GM20000 (cell line): ENCODE measurements at regions not wholly inside any gene's neighbourhood (a gene's known extent, or its start where the extent isn't known, plus 50 kb on each side); places are given as distances from the start of the nearest gene placed in this dataset.

ENCODE experiments used
- DNase-seq: peaks from one replicate; pipeline ENCODE4 v3.0.0; 2012; ENCODE audit warnings: low spot score
- TF ChIP-seq, protein P1 (sequence below): IDR thresholded peaks from 2 replicates; pipeline ENCODE4 v1.5.1; 2012; ENCODE audit warnings: mild to moderate bottlenecking, control low read depth; ENCODE audit errors: extremely low read depth, missing control alignments

GRCh38 chr5:102089883-102090282 lies 206.2 kb downstream of the SLCO4C1 start:
- no peak for DNase-seq

DNA sequence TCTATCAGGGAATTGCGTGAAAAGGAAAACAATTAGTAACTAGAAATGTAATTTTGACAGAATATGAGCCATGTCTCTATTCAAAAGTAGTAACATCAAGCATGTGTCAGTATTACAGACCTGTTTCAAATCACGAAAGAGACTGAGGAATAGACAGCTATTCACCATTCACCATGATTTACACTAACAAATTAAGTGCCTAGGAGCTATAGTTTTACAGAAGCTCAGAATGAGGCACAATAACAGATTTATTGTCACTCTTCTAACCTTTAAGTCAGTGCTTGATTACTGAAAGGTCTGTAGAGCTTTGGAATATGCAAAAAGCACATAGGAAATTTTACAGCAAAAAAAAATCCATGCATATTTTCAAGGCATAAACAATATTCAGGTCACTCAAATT lies 208.2 kb downstream of the SLCO4C1 start:
- TF ChIP-seq, protein P1, sequence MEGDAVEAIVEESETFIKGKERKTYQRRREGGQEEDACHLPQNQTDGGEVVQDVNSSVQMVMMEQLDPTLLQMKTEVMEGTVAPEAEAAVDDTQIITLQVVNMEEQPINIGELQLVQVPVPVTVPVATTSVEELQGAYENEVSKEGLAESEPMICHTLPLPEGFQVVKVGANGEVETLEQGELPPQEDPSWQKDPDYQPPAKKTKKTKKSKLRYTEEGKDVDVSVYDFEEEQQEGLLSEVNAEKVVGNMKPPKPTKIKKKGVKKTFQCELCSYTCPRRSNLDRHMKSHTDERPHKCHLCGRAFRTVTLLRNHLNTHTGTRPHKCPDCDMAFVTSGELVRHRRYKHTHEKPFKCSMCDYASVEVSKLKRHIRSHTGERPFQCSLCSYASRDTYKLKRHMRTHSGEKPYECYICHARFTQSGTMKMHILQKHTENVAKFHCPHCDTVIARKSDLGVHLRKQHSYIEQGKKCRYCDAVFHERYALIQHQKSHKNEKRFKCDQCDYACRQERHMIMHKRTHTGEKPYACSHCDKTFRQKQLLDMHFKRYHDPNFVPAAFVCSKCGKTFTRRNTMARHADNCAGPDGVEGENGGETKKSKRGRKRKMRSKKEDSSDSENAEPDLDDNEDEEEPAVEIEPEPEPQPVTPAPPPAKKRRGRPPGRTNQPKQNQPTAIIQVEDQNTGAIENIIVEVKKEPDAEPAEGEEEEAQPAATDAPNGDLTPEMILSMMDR = no peak
- no peak for DNase-seq

More at GRCh38 chr5:102089883-102090282, 206.2 kb downstream of the SLCO4C1 start:
- TF ChIP-seq, protein P1 = no peak

DNA sequence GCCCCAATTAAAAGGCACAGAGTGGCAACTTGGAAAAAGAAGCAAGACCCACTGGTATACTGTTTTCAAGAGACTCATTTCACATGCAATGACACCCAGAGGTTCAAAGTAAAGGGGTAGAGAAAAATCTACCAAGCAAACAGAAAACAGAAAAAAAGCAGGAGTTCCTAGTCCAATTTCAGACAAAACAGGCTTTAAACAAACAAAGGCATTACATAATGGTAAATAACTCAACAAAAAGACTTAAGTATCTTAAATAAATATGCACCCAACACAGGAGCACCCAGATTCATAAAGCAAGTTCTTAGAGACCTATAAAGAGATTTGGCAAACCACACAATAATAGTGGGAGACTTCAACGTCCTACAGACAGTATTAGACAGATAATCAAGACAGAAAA lies 215.8 kb downstream of the SLCO4C1 start:
- DNase-seq = no peak
- TF ChIP-seq, protein P1 = no peak

GRCh38 chr5:102077920-102078319 lies 218.2 kb downstream of the SLCO4C1 start:
- no peak for DNase-seq
- TF ChIP-seq, protein P1 = no peak

- TF ChIP-seq, protein P1 = no peak
- DNase-seq = no peak
Measured at GRCh38 chr5:102069974-102070373, 226.1 kb downstream of the SLCO4C1 start.

GRCh38 chr5:102068870-102069269 lies 227.2 kb downstream of the SLCO4C1 start:
- TF ChIP-seq, protein P1 = no peak
- no peak for DNase-seq

DNA sequence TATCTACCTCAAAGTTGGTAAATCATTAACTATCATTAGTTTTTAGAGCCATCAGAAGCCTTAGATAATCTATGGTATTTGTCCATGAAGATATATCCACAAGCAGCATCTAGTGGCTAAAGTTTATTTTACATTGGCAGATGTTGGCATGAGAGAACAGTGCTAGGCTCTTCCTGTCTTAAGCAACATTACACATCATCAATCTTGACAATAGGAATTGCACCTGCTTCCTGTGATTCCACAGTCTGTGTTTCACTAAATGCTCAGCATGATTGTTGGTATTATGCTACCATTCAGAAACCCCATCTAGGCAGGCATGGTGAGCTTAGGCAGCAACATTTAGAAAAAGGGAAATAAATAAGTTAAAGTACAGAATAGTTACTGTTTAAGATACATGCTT lies 246.6 kb downstream of the SLCO4C1 start:
- no peak for DNase-seq
- TF ChIP-seq, protein P1 = no peak
